ENCODE measurements at regions not wholly inside any gene's neighbourhood (a gene's known extent, or its start where the extent isn't known, plus 50 kb on each side); places are given as distances from the start of the nearest gene placed in this dataset.

DNA sequence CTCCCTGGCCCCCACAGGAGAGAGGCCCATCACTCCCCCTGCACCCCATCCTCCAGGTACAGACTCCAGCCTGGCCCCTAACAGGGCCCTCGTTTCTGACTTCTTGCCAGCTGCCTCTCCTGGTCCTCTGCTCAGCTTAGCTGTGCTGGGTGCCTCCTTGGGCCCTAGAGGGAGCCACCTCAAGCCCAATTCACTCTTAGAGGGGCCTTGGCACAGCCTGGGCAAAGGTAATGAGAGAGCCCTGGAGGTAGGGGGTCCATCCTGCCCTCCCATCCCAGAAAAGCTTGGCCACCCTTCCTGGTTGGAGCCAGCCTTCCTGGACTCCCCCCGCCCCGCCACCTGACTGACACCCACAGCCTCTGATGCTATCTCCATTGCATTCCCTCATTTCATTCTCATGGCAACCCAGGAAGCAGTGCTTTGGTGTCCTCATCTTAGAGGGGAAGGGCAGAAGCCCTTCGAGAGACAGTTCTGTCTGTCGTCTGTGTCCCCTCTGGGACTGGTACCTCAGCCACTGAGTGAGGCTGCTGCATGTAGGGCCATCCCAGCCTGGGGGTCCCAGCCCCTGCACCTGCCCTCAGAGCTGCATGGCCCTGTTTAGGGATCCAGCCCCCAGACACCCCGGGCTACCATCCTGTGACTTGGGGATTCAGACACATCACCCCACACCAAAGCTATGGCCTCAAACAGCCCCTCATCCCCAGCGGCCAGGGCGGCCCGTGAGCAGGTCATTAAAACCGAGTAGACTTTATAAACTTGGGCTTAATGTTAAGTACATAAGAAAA, 95.5 kb downstream of the BARX1 start:
- H3K36me3 ChIP-seq, result no peaks in the 10 kb centered on the region
- no peak overlapping the region for H3K9ac ChIP-seq (ENCODE audit: low read depth in 2 of 2, low read length in 2 of 2)
- DNase-seq, result no peak
- H3K4me1 ChIP-seq, result no peaks in the 10 kb centered on the region
- intact Hi-C loops (cut with DNase I), result no loop called here
- no peak overlapping the region for H3K27ac ChIP-seq
- H3K27me3 ChIP-seq, result peaks cover 7% of the 10 kb centered on the region
- H3K4me3 ChIP-seq, result no peak overlapping the region
- TF ChIP-seq, protein P1, sequence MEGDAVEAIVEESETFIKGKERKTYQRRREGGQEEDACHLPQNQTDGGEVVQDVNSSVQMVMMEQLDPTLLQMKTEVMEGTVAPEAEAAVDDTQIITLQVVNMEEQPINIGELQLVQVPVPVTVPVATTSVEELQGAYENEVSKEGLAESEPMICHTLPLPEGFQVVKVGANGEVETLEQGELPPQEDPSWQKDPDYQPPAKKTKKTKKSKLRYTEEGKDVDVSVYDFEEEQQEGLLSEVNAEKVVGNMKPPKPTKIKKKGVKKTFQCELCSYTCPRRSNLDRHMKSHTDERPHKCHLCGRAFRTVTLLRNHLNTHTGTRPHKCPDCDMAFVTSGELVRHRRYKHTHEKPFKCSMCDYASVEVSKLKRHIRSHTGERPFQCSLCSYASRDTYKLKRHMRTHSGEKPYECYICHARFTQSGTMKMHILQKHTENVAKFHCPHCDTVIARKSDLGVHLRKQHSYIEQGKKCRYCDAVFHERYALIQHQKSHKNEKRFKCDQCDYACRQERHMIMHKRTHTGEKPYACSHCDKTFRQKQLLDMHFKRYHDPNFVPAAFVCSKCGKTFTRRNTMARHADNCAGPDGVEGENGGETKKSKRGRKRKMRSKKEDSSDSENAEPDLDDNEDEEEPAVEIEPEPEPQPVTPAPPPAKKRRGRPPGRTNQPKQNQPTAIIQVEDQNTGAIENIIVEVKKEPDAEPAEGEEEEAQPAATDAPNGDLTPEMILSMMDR (IDR thresholded peaks at IDR 0.05), result no peak
- H3K9me3 ChIP-seq, result no peaks in the 10 kb centered on the region

DNA sequence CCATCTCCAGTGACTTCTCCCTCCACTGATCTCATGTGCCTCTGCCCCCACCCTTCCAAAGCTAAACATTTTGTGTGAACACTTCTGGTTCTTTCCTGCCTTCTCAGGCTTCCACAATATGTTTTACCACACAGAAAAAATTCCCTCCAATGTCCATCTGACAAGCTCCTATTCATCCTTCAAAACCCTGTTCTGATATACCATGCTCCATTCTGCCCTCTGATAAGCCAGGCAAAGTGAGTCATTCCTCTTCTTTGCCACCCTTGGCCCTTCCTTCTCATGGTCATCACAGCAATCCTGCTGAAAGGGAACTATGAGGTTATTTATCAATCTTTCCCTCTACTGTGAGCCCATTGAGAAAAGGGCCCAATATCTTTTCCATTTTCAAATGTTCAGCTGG, 97.6 kb downstream of the BARX1 start:
- TF ChIP-seq, protein P1 (IDR thresholded peaks at IDR 0.05), result no peak
- no peak overlapping the region for H3K4me3 ChIP-seq
- H3K4me1 ChIP-seq, result no peaks in the 10 kb centered on the region
- peaks cover 7% of the 10 kb centered on the region for H3K27me3 ChIP-seq
- no peaks in the 10 kb centered on the region for H3K9me3 ChIP-seq
- no peak overlapping the region for H3K27ac ChIP-seq
- H3K9ac ChIP-seq (ENCODE audit: low read depth in 2 of 2, low read length in 2 of 2), result no peak overlapping the region
- intact Hi-C loops (cut with DNase I), result no loop called here
- no peaks in the 10 kb centered on the region for H3K36me3 ChIP-seq
- no peak for DNase-seq

DNA sequence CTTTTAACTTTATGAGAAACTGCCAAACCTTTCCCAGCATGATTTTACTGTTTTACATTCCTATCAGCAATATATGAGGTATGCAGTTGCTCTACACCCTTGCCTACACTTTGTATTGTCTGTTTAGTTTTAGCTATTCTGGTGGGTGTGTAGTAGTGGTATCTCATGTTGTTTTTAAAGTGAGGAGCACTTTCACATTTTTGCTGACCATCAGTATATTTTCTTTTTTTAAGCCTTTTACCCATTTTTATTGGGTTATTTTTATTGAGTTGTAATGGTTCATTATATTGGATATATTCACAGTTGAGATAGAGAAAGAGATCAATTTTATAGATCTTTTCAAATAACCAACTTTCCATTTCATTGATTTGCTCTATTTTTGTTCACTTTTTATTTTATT, 102.4 kb downstream of the BARX1 start:
- TF ChIP-seq, protein P1 (IDR thresholded peaks at IDR 0.05), result no peak
- Histone ChIP-seq H3K4me3 (no peak overlapping the region), H3K9ac (ENCODE audit: low read depth in 2 of 2, low read length in 2 of 2) (no peak overlapping the region), H3K36me3 (no peaks in the 10 kb centered on the region), H3K4me1 (no peaks in the 10 kb centered on the region), H3K27me3 (no peaks in the 10 kb centered on the region), H3K9me3 (no peaks in the 10 kb centered on the region), H3K27ac (no peak overlapping the region)
- intact Hi-C loops (cut with DNase I), result no loop called here
- no peak for DNase-seq

DNA sequence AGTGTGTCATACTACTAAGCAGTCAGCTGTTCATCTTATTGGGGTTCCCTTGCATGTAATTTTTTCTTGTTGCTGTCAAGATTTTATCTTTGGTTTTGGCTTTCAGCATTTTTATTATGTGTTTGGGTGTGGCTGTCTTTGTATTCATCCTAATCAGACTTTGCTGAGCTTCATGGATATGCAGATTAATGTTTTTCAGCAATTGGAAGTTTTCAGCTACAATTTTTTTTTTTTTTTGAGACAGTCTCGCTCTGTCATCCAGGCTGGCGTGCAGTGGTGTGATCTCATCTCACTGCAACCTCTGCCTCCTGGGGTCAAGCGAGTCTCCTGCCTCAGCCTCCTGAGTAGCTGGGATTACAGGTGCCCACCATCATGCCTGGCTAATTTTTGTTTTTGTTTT, 108.8 kb downstream of the BARX1 start:
- Histone ChIP-seq H3K27ac (no peak overlapping the region), H3K27me3 (no peaks in the 10 kb centered on the region), H3K4me1 (no peaks in the 10 kb centered on the region), H3K9ac (ENCODE audit: low read depth in 2 of 2, low read length in 2 of 2) (no peak overlapping the region), H3K4me3 (no peak overlapping the region), H3K36me3 (no peaks in the 10 kb centered on the region), H3K9me3 (no peaks in the 10 kb centered on the region)
- no peak for DNase-seq
- intact Hi-C loops (cut with DNase I), result no loop called here
- TF ChIP-seq, protein P1 (IDR thresholded peaks at IDR 0.05), result no peak

DNA sequence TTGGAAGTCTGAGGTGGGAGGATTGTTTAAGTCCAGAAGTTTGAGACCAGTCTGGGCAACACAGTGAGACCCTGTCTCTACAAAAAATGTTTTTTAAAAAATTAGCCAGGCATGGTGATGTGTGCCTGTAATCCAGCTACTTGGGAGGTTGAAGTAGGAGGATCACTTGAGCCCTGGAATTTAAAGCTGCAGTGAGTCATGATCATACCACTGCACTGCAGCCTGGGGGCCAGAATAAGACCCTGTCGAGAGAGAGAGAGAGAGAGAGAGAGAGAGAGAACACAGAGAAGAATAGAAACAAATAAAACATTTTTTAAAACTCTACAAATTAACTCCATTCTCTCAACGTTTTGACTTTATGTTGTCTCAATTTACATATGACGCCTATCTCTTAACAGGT, 111.8 kb downstream of the BARX1 start:
- no peak overlapping the region for H3K9ac ChIP-seq (ENCODE audit: low read depth in 2 of 2, low read length in 2 of 2)

More for the DNA sequence above, 111.8 kb downstream of the BARX1 start:
- H3K9me3 ChIP-seq, result no peaks in the 10 kb centered on the region
- intact Hi-C loops (cut with DNase I), result no loop called here
- TF ChIP-seq, protein P1 (IDR thresholded peaks at IDR 0.05), result no peak
- H3K36me3 ChIP-seq, result no peaks in the 10 kb centered on the region
- H3K4me1 ChIP-seq, result no peaks in the 10 kb centered on the region
- no peak for DNase-seq
- no peak overlapping the region for H3K4me3 ChIP-seq
- H3K27me3 ChIP-seq, result no peaks in the 10 kb centered on the region
- no peak overlapping the region for H3K27ac ChIP-seq

All from colonic mucosa (tissue), 4 donors.